ENCODE measurements at regions not wholly inside any gene's neighbourhood (a gene's known extent, or its start where the extent isn't known, plus 50 kb on each side); places are given as distances from the start of the nearest gene placed in this dataset.
"Not testable (repeated sequence)": the region's sequence is repeated elsewhere in the genome, so short reads cannot be mapped to it uniquely, and the experiment has no call there.

DNA sequence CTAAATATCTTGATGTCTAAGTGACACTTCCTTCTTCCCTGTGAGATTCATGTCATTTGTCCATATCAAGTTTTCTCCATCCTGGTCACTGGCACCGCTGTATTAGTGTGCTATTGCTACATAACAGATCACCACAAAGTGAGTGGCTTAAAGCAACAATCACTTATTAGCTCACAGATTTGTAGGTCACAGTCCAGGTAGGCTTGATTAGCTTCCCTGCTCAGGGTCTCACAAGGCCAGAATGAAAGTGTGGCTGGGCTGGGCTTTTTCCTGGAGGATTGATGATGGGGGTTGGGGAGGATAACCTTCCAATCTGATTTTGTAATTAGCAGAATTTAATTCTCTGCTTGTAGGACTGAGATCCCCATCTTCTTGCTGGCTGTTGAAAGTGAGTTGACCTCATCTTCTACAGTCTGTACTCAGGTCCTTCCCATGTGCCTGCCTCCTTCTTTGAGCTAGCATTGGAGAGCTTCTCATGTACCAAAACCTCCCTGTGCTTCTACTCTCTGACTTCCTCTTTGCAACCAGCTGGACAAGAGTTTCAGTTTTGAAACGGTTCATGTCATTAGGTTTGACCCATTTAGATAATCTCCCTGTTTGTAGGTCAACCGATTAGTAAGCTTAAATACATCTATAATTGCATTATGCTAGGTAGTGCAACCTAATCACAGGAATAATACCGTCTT is 152.4 kb upstream of the MAN1A1 start:
- TF ChIP-seq CTCF (IDR thresholded peaks at IDR 0.05; ENCODE audit: control insufficient read depth, insufficient read depth, low read depth, low read length, missing control alignments) = no peak
- no peak overlapping the region for H3K4me3 ChIP-seq (ENCODE audit: control insufficient read depth, low read depth, low read length)
- DNase-seq (ENCODE audit: low read depth) = no peak

DNA sequence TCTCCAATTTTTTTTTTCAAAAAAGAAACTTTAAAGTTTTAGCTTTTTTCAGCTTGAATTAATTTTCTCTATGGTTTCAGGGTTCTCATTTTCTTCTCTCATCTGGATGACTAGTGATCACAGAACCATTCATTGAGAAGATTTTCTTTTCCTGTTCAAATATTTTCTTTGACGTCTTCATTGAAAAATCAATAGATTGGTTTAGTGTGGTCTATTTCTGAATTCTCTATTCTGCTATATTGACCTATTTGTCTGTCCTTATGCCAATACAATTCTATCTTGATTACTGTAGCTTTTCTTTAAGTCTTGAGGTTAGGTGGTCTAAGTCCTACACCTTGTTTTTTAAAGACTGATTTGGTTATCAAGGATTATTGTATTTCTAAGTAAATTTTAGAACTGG is 150.2 kb upstream of the MAN1A1 start:
- no peak for TF ChIP-seq CTCF (IDR thresholded peaks at IDR 0.05; ENCODE audit: control insufficient read depth, insufficient read depth, low read depth, low read length, missing control alignments)

DNA sequence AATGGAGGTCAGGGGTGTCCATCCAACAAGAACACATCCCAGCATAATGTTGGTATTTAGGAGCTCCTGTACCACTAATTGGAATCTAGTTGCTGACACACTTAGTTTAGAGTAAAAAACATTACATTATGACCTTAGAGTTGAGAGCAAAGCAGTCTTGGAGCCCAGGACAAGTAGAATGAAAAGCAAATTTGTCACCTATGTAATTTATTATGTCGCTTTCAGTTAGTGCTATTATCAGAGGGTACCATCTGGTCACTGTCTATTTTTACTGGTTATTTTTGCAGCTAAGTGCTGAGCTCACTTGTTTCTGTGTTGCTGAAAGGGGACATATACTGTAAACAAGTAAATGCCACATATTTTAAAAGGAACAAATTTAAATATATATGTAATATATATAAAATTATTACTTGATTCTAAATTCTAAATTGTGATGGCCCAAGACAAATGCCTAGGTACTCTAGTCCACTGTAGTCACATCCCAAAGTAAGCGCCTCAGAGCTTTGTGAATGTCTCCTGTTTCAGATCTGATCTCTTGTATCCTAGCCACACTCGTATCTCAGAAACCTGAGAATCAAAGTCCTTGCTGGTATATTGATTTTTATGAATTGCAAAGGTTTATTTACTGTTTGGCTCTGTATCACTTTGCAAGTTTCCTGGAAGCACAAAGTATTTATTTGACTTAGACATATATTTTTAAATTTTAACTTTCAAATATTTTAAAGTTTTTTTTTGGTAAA is 148.6 kb upstream of the MAN1A1 start:
- H3K4me3 ChIP-seq (ENCODE audit: control insufficient read depth, low read depth, low read length) = no peak overlapping the region
- no peak for TF ChIP-seq CTCF (IDR thresholded peaks at IDR 0.05; ENCODE audit: control insufficient read depth, insufficient read depth, low read depth, low read length, missing control alignments)
- no peak for DNase-seq (ENCODE audit: low read depth)

More for the DNA sequence above, 150.2 kb upstream of the MAN1A1 start:
- no peak for DNase-seq (ENCODE audit: low read depth)
- no peak overlapping the region for H3K4me3 ChIP-seq (ENCODE audit: control insufficient read depth, low read depth, low read length)

DNA sequence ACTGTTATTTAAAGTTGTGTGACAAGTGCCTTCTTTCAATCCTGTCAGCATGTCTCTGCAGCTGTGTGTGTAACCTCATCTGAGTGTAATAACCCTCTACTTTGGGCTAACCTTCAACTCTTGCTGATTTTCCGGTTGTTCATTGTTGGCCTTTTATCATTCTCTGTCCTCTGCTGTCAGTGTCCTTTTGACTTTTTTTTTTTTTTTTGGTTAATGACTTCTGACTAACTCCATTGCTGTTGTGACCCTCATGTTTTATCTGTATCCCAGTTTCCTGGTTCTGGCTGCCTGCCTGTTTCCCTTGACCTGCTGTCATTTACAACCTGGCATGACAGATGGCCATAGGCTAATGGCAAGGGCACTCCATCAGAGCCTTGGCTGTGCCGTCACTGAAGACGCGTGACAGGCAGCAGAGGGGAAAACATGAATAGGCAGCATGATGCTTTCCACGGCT is 145.7 kb upstream of the MAN1A1 start:
- TF ChIP-seq CTCF (IDR thresholded peaks at IDR 0.05; ENCODE audit: control insufficient read depth, insufficient read depth, low read depth, low read length, missing control alignments) = no peak
- no peak for DNase-seq (ENCODE audit: low read depth)
- H3K4me3 ChIP-seq (ENCODE audit: control insufficient read depth, low read depth, low read length) = no peak overlapping the region

- TF ChIP-seq CTCF (IDR thresholded peaks at IDR 0.05; ENCODE audit: control insufficient read depth, insufficient read depth, low read depth, low read length, missing control alignments) = no peak
- H3K4me3 ChIP-seq (ENCODE audit: control insufficient read depth, low read depth, low read length) = no peak overlapping the region
- no peak for DNase-seq (ENCODE audit: low read depth)
Observed at GRCh38 chr6:119493980-119494379, 144.4 kb upstream of the MAN1A1 start.

DNA sequence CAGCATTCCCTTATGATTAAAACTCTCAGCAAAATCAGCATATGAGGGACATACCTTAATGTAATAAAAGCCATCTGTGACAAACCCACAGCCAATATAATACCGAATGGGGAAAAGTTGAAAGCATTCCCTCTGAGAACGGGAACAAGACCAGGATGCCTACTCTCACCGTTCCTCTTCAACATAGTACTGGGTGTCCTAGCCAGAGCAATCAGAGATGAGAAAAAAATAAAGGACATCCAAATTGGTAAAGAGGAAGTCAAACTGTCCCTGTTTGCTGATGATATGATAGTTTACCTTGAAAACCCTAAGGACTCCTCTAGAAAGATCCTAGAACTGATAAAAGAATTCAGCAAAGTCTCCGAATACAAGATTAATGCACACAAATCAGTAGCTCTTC is 141.6 kb upstream of the MAN1A1 start:
- not testable (repeated sequence) for H3K4me3 ChIP-seq (ENCODE audit: control insufficient read depth, low read depth, low read length); DNase-seq (ENCODE audit: low read depth)

GRCh38 chr6:119490050-119490449 is 140.5 kb upstream of the MAN1A1 start:
- DNase-seq (ENCODE audit: low read depth); H3K4me3 ChIP-seq (ENCODE audit: control insufficient read depth, low read depth, low read length): not testable (repeated sequence)
